Activated T-helper 1 cell treated with anti-CD3 and anti-CD28 coated beads, Interleukin-12 subunit alpha, Interleukin-12 subunit beta, Interleukin-2, Interleukin-4 antibody, amounts not matched to agents 30 ng/mL and 10 ng/mL and 1 ng/mL, durations not matched to agents 14 hours and 24 hours and 36 hours (primary cell): ENCODE measurements at regions not wholly inside any gene's neighbourhood (a gene's known extent, or its start where the extent isn't known, plus 50 kb on each side); places are given as distances from the start of the nearest gene placed in this dataset.

Experiments used
- DNase-seq: peaks from one replicate; pipeline ENCODE4 v3.0.0; 2021; ENCODE audit warnings: low spot score
- H3K27ac Mint-ChIP-seq: one replicate; pipeline ENCODE4 v1.8.0; 2021; ENCODE audit warnings: mild to moderate bottlenecking, mixed read lengths
- H3K27me3 Mint-ChIP-seq: one replicate; pipeline ENCODE4 v1.8.0; 2022; ENCODE audit warnings: mild to moderate bottlenecking, moderate library complexity, mixed read lengths; ENCODE audit not compliant: insufficient read depth
- H3K36me3 Mint-ChIP-seq: one replicate; pipeline ENCODE4 v1.8.0; 2021; ENCODE audit warnings: low read depth, mixed read lengths
- H3K4me1 Mint-ChIP-seq: one replicate; pipeline ENCODE4 v1.8.0; 2021; ENCODE audit warnings: low read depth, mixed read lengths
- H3K4me3 Mint-ChIP-seq: one replicate; pipeline ENCODE4 v1.8.0; 2021; ENCODE audit warnings: mild to moderate bottlenecking, moderate library complexity, mixed read lengths
- H3K9me3 Mint-ChIP-seq: one replicate; pipeline ENCODE4 v1.8.0; 2021; ENCODE audit warnings: mixed read lengths
- intact Hi-C: fragments of 100-400 bp; cut with micrococcal nuclease; formaldehyde crosslinking; loops from one replicate; pipeline ENCODE4 v1.15.1; 2024

DNA sequence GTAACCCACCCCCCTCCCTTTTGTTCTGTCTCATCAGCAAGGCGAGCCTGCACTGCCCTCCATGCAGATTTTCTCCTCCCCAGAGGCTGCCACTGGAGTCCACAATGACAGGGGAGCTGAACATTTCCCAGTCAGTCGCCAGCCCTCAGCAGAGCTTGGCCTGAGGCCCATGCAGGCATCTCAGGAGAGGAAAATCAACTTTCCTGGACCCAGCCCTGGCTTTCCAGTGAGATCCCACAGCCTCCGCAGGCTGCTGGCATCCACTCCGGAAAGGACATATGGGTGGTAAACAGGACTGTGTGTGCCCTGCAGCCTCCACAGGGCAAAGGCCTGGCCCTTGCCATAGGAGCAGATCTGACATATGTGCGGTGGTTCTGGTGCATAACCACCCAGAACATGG, 253.8 kb downstream of the TNS1 start:
- Mint-ChIP-seq H3K27ac (no peak overlapping the region), H3K4me3 (no peak overlapping the region), H3K27me3 (no peaks in the 10 kb centered on the region), H3K9me3 (no peaks in the 10 kb centered on the region), H3K4me1 (no peaks in the 10 kb centered on the region), H3K36me3 (no peaks in the 10 kb centered on the region)
- no peak for DNase-seq
- intact Hi-C loops, result no loop called here

DNA sequence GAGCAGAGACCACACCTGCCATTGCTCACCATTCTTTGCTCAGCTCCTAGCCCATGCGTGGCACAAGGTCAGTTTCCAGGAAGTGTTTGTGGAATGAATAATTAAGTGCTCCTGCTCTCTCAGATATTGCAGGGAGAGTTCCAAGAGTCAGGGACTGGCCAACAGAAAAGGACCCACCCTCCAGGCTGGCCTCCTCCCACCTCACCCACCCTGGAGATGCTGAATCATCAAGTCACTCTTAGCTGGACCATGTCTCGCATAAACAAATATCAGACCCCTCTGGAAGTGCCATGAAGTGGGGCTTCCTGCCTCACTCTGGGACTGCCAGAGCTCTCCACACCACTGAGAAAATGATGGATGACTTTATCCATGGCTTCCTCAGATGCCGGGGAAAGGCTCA, 256.0 kb downstream of the TNS1 start:
- intact Hi-C loops, result no loop called here
- Mint-ChIP-seq H3K9me3 (no peaks in the 10 kb centered on the region), H3K27ac (no peak overlapping the region), H3K27me3 (no peaks in the 10 kb centered on the region), H3K36me3 (no peaks in the 10 kb centered on the region), H3K4me3 (no peak overlapping the region), H3K4me1 (no peaks in the 10 kb centered on the region)
- DNase-seq, result no peak

DNA sequence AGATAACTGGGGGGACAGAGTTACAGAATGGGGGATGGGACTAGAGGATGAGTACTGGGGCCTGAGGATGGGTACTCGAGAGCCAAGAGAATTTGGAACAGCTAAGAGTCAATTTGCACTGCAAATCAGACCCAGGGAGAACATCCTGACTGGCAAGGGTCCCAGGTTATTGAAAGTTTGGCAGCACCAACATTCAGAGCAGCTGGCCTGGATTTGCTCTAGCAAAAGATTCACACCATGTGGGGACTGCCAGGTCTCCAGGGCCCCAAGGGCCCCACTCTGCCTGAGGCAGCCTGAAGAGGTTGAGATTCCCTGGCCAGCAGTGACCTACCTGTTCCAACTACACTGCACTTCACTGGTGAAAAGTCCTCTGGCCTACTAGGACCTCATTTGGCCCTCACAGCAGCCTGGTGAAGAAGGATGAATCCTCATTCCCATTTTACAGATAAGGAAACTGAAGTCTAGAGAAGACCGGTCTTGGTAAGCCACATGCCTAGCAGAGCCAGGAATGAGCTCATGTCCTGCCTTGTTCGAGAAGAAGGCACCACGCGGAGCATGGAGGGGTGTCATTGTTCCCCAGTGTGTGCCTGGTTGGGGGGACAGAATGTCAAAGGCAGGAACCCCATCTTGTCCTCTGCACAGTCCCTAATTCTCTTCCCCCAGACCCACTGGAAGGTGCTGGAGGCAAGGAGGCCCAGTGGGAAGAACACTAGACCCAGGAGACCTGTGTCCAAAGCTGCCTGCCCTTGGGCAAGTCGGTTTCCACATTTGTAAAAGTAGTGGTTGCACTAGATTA, 258.6 kb downstream of the TNS1 start:
- DNase-seq, result no peak
- no peaks in the 10 kb centered on the region for H3K4me1 Mint-ChIP-seq
- H3K4me3 Mint-ChIP-seq, result no peak overlapping the region
- H3K27ac Mint-ChIP-seq, result no peak overlapping the region
- intact Hi-C loops, result no loop called here
- peaks cover 4% of the 10 kb centered on the region for H3K27me3 Mint-ChIP-seq
- H3K36me3 Mint-ChIP-seq, result no peaks in the 10 kb centered on the region
- no peaks in the 10 kb centered on the region for H3K9me3 Mint-ChIP-seq

DNA sequence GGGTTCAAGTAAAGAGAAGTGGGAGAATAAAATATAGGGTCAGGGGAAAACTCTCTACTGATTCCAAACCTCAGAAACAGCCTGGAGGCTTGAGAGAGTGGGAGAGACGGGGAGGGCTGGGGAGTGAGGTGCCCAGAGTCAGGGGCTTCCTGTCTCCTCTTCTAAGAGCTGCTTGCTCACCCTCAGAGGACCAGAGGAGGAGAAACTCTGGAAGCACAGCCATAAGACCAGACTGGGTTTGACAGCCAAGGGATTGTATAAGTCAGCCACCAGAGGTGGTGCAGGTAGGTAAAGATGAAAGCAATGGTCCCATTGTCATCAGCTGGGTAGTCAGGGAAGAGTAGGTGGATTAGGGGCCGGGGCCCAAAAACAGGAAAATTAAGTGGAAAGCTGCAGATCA, 259.4 kb downstream of the TNS1 start:
- Mint-ChIP-seq H3K36me3 (no peaks in the 10 kb centered on the region), H3K9me3 (no peaks in the 10 kb centered on the region), H3K27me3 (peaks cover 4% of the 10 kb centered on the region), H3K4me1 (no peaks in the 10 kb centered on the region), H3K27ac (no peak overlapping the region), H3K4me3 (no peak overlapping the region)
- intact Hi-C loops, result no loop called here
- no peak for DNase-seq

DNA sequence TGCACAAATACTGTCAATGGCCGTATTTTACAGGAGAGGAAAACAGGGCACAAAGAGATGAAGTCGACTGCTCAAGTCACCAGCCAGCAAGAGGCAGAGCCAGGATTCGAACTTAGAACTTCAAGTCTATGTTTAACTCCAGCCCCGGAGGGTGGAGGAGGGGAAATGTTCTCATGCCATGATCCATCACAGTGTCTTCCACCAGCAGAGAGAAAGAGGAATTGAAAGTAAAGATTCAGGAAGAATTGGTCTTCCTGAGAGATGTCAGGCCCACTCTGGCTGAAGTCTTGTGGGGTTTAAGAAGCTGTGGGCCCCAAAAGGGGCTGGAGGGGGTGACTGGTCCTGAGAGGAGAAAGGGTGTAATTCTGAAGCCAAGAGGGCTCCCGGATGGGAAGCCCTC, 260.0 kb downstream of the TNS1 start:
- no peaks in the 10 kb centered on the region for H3K36me3 Mint-ChIP-seq
- H3K4me1 Mint-ChIP-seq, result no peaks in the 10 kb centered on the region
- H3K27ac Mint-ChIP-seq, result no peak overlapping the region
- H3K27me3 Mint-ChIP-seq, result peaks cover 4% of the 10 kb centered on the region
- DNase-seq, result no peak
- no peaks in the 10 kb centered on the region for H3K9me3 Mint-ChIP-seq
- no peak overlapping the region for H3K4me3 Mint-ChIP-seq
- intact Hi-C loops, result no loop called here

DNA sequence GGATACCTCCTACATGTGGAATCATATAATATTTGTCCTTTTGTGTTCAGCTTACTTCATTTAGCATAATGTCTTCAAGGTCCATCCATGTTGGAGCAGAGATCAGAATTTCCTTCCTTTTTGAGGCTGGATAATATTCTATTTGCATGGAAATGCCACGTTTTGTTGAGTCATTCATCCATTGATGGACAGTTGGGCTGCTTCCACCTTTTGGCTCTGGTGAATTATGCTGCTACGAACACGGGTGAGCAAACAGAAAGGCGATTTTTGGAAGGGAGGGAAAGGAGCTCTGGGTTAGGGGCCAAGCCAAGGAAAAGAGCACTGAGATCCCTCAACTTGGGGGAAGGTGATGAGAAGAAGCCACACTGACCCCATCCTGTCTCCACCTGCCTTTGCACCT, 260.5 kb downstream of the TNS1 start:
- H3K9me3 Mint-ChIP-seq, result no peaks in the 10 kb centered on the region
- intact Hi-C loops, result no loop called here
- DNase-seq, result no peak
- H3K4me1 Mint-ChIP-seq, result no peaks in the 10 kb centered on the region
- no peaks in the 10 kb centered on the region for H3K36me3 Mint-ChIP-seq
- peaks cover 4% of the 10 kb centered on the region for H3K27me3 Mint-ChIP-seq
- H3K4me3 Mint-ChIP-seq, result no peak overlapping the region
- H3K27ac Mint-ChIP-seq, result no peak overlapping the region

DNA sequence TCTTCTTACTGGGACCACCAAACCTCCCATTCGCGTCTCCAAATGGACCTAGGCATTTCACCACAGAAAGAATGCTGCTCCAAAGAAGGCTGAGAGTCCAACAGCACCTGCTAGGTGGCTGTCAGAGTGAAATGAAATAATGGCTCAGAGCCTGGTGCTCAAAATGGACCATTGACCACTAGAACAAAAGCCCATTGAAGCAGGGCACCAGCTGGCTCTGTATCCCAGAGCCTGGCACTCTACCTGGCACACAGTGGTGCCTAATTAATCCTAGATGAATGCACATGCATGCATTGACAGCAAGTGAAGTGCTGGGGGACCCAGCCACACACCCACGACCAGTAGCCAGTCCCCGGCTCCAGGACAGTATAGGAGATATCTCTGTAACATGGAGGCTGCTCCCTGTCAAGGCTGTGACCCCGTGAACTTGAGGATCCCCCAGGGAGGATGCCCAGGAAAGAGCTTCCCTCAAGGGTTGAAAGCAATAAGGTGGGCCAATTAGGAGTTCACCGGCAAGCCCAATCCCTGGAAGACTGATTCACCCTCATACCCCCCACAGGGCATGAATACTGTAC, 261.3 kb downstream of the TNS1 start:
- intact Hi-C loops, result no loop called here
- Mint-ChIP-seq H3K27ac (no peak overlapping the region), H3K36me3 (no peaks in the 10 kb centered on the region), H3K27me3 (peaks cover 4% of the 10 kb centered on the region), H3K9me3 (no peaks in the 10 kb centered on the region), H3K4me1 (no peaks in the 10 kb centered on the region), H3K4me3 (no peak overlapping the region)
- no peak for DNase-seq

DNA sequence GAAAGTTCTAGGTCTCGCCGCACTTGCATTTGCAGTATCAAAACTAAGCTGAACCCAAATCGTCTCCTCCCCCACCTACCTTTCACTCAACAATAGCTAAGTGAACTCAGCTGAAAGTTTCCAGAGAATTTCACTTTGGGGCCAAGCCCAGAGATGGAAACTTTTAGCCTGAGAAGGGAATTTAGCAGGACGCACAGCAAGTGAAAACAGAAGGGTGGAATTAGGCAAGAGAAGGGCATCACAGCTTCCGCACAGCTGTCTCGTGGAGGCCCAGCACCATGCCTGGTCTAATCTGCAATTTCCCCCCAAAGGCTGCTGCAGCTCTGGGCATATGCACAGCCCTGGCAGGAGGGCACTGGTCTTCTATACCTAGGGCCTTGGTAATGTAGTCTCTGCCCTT, 262.0 kb downstream of the TNS1 start:
- Mint-ChIP-seq H3K36me3 (no peaks in the 10 kb centered on the region), H3K27ac (no peak overlapping the region), H3K27me3 (peaks cover 4% of the 10 kb centered on the region), H3K9me3 (no peaks in the 10 kb centered on the region), H3K4me3 (no peak overlapping the region), H3K4me1 (no peaks in the 10 kb centered on the region)
- DNase-seq, result no peak
- intact Hi-C loops, result no loop called here

DNA sequence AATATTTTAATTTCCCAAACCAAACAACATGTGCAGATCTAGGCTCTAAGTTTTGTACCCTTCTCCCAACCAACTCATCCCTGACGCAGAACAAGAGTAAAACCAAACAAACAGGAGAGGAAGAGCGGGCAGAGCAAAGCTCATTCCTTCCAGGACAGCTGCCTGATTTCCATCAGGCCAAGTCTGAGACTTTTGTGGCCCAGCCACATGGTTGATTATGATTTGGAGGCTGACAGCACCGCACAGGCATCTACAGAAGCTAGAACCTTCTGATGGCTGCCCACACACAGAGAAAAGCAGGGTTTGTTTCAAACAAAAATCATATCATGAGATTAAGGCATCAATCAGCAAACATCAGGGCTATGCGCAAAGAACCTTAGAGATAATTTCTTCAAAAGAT, 262.6 kb downstream of the TNS1 start:
- intact Hi-C loops, result no loop called here
- H3K36me3 Mint-ChIP-seq, result no peaks in the 10 kb centered on the region

DNA sequence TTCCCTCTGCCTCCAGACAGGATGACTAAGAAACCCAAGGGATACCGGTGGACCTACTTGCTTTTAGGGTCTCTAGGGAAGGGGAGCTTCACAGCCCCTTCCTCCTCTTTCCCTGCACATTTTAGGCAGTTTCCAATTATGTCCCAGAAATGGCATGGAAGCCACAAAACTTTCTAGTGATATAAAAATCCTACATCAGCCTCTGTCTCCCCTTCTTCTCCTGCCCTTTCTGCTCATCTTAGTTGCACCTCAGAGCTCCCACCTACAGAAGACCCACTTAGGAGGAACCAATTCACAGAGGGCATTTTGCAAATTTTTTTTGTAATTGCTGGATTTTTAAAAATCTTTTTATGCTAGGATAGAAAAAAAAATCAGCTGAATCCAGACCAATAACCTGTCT, 263.1 kb downstream of the TNS1 start:
- Mint-ChIP-seq H3K4me1 (peaks cover 6% of the 10 kb centered on the region), H3K4me3 (no peak overlapping the region), H3K36me3 (no peaks in the 10 kb centered on the region), H3K9me3 (no peaks in the 10 kb centered on the region), H3K27ac (no peak overlapping the region), H3K27me3 (peaks cover 4% of the 10 kb centered on the region)
- intact Hi-C loops, result no loop called here
- DNase-seq, result no peak

More for the DNA sequence above, 262.6 kb downstream of the TNS1 start:
- H3K4me3 Mint-ChIP-seq, result no peak overlapping the region
- peaks cover 4% of the 10 kb centered on the region for H3K4me1 Mint-ChIP-seq
- no peaks in the 10 kb centered on the region for H3K9me3 Mint-ChIP-seq
- DNase-seq, result no peak
- peaks cover 4% of the 10 kb centered on the region for H3K27me3 Mint-ChIP-seq
- H3K27ac Mint-ChIP-seq, result no peak overlapping the region

DNA sequence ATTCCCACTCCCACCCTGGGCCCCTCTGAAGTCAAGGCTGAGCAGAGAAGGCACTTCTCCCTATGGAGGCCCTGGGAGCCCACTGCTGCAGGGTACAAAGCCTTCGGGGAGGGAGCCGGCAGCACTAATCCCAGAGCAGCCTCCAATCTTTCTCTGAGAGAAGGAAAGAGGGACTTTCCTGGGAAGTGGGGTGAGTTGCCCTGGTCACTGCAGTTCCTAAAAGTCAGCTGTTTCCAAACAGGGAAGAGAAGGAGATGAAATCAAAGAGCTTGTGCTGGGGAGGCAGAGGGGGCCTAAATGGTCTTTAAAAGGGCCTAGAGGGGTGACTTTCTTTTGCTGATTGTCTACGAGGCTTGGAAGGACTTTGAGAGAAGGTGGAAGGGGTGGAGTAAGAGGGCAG, 264.7 kb downstream of the TNS1 start:
- H3K4me1 Mint-ChIP-seq, result peaks cover 6% of the 10 kb centered on the region
- intact Hi-C loops, result no loop called here
- no peak overlapping the region for H3K27ac Mint-ChIP-seq
- H3K4me3 Mint-ChIP-seq, result no peak overlapping the region
- H3K36me3 Mint-ChIP-seq, result no peaks in the 10 kb centered on the region
- DNase-seq, result no peak
- peaks cover 5% of the 10 kb centered on the region for H3K27me3 Mint-ChIP-seq
- H3K9me3 Mint-ChIP-seq, result no peaks in the 10 kb centered on the region

DNA sequence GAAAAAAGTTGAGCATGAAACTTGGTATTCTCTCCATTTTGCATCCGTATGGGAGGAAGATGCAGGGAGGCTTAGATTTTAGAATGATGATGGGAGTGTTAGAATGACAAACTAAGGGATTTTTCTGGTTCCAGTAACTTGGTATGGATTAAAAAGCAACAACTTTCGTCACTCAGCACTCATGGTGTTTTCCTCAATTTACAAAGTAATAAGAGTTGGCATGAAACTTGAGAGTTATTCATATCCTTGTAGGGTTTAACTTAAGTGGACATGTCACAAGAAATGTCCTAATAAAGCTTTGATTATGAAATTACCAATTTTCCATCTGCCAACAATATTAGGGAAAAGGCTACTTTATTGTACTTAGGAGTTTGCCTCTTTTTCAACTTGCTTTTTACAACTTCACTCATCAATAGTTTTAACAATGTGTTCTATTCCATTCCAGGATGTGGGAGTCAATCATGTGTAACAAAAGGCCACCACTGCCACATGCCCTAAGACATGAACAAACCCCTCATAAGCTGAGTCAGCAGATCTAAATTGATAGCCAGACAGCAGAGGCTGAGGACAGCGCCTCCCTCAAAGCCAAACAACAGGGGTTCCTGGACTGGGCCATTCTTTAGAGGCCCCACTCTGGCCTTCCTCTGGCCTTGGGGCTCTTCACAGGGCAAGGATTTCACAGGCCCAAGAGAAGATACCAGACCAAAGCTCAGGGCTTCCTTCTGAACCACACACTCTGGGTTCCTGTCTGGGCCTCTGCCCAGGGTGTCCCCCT, 265.8 kb downstream of the TNS1 start:
- intact Hi-C loops, result no loop called here
- H3K4me1 Mint-ChIP-seq, result peaks cover 6% of the 10 kb centered on the region
- no peak overlapping the region for H3K27ac Mint-ChIP-seq
- H3K9me3 Mint-ChIP-seq, result no peaks in the 10 kb centered on the region
- H3K4me3 Mint-ChIP-seq, result no peak overlapping the region
- H3K36me3 Mint-ChIP-seq, result no peaks in the 10 kb centered on the region
- DNase-seq, result no peak
- peaks cover 5% of the 10 kb centered on the region for H3K27me3 Mint-ChIP-seq

DNA sequence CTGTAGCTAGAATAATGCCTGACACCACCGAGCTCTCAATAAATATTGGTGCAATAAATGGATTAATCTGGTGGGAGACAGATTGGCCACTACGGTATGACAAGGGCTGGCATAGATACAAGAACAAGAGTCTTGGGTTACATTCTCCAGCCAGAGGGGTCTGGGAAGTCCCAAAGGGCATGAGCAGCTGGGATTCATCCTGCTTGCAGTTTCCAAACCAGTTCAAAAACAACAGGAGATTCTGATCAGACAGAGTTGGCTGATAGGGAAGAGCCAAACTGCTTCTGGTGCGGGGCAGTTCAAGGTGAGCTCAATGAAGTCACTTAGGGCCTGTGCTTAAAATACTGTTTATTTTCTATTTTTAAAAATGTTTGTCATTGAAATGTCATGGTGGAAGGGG, 266.9 kb downstream of the TNS1 start:
- no peaks in the 10 kb centered on the region for H3K36me3 Mint-ChIP-seq
- peaks cover 5% of the 10 kb centered on the region for H3K27me3 Mint-ChIP-seq
- no peaks in the 10 kb centered on the region for H3K9me3 Mint-ChIP-seq
- intact Hi-C loops, result no loop called here
- DNase-seq, result no peak
- no peak overlapping the region for H3K27ac Mint-ChIP-seq
- H3K4me3 Mint-ChIP-seq, result no peak overlapping the region
- peaks cover 6% of the 10 kb centered on the region for H3K4me1 Mint-ChIP-seq
